GM18907 (cell line): ENCODE measurements at regions not wholly inside any gene's neighbourhood (a gene's known extent, or its start where the extent isn't known, plus 50 kb on each side); places are given as distances from the start of the nearest gene placed in this dataset.
A peak's percentile ranks its signal among the peaks of the same experiment; 100 is the strongest.
"Not testable (repeated sequence)": the region's sequence is repeated elsewhere in the genome, so short reads cannot be mapped to it uniquely, and the experiment has no call there.

Experiments
- ATAC-seq: cut with Tn5 transposase; IDR thresholded peaks from one replicate; pipeline ENCODE4 v1.9.1; 2021; ENCODE audit warnings: mild to moderate bottlenecking, moderate library complexity; ENCODE audit not compliant: unreplicated experiment

DNA sequence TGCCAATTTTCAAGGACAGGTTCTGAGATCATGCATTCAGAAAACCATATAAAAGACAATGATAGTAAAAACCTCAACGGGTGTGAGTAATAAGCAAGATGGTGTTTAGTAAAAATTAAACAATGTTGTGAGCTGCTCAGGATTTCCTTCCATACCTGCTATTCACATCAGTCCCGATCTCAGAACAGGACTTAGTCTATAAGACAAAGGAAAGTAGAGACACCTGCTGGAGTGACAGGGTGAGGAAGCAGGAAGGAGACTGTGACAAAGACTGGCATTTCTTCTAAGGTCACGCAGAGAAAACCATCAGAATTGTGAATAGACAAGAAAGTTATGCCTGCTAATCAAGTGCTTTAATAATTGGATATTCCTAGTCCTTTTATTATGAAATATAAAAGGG is 648.0 kb downstream of the DACH1 start:
- no peak for ATAC-seq

DNA sequence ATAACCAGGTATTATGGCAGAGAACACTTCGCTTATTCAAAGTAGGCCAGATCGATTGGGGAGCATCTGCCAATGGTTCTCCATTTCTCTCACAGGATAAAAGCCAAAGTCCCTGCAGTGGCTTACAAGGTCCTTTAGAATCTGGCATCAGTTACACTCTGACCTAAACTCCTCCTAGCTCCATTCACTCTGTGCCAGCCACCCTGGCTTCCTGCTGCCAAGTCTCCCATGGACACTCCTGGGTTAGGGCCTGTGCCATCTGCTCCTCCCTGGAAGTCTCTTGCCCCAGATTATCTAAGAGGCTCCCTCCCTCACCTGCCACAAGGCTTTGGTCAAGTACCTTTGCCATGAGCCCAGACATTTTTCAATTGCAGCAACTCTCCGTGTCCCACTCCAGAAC is 649.2 kb downstream of the DACH1 start:
- no peak for ATAC-seq

DNA sequence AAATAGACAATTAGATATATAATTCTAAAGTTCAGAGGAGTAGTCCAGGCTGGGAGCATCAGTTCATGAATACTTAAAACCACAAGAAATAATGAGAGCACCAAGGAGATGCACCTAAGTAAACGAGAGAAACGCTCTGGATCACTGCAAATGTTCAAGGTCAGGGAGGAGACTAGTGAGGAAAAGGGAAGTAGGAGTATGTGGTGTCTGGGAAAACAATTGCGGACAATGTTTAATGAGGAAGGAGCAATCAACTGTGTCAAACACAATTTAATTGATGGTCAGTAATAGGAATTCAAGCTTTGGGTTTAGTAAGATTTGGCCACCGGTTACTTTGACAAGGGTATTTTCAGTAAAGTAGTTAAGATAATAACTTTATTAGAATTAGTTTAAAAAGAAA is 652.2 kb downstream of the DACH1 start:
- no peak for ATAC-seq

DNA sequence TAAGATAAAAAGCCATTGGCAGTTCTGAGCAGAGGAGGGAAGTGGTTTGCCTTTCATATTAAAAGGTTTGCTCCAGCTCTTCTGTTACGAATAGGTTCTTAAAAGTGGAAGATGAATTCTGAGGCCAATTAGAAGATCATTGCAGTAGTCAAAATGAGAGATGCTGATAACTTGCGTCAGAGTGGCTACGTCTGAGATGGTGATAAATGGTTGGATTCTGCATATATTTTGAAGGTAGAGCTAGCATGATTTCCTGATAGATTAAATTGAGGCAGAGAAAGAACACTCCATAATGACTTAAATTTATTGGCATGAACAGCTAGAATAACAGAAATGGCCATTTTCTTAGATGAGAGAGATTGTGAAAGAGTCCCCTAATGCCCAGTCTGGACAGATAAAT is 652.6 kb downstream of the DACH1 start:
- ATAC-seq: no peak

DNA sequence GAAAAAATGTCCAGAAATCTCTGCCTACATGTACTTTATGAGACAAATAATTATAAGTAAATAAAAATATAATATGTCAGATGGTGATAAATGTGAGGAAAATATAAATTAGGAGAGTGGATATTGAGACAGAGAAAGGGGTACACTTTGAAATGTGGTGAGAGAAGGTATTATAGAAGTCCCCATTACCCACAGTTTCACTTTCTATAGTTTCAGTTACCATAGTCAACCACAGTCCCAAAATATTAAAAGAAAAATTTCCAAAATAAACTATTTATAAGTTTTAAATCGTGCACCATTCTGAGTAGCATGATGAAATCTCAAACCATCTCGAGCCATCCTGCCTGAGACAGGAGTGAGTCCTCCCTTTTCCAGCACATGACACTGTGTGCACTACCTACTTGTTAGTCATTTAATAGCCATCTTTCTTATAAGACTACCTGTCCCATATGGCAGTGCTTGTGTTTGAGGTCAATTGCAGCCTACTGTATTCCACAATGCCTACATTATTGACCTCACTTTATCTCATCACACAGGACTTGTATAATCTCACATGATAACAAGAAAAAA is 653.7 kb downstream of the DACH1 start:
- peak; percentile 65 for ATAC-seq

DNA sequence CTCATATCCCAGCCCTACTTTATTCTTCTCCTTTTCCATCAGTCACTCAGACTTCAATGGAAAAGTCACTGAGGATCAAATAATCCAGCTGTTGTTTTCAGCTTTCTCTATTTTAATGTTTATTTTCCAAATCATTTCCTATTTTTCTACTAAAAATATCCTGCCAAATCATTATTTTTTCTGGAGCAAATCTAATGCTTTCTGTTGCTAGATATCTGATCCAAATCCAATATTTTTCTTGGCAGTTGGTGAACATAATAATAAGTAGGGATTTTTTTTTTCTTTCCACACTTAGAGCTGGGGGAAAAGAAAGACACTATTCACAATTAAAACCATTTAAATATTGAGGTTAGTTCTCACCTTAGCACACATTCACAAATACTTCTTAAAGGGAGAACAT is 656.1 kb downstream of the DACH1 start:
- no peak for ATAC-seq

DNA sequence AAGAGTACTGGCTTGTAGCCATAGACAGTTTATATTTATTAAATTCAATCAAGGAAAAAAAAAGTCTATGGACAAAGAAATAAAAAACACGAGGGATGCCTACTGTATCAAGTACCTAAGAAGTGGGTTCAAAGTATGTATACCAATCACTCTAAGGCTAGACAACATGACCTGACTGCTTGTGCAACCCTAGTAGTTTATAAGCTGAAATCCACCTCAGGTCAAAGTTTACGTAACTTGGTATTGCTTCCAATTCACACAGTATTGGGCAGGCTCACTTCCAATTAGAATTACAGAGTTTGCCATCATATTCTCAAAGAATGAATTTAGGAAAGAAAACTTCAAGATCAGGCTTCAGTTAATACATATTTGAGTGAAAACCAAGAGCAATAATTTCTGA is 657.8 kb downstream of the DACH1 start:
- ATAC-seq: no peak

DNA sequence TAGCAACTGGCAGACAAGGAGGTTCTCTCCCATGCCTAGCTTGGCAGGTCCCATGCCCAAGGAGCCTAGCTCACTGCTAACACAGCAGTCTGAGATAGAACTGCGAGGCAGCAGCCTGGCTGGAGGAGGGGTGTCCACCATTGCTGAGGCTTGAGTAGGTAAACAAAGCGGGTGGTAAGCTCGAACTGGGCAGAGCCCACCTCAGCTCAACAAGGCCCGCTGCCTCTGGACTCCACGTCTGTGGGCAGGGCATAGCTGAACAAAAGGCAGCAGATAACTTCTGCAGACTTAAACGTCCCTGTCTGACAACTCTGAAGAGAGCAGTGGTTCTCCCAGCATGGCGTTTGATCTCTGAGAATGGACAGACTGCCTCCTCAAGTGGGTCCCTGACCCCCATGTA is 682.4 kb downstream of the DACH1 start:
- ATAC-seq: not testable (repeated sequence)

DNA sequence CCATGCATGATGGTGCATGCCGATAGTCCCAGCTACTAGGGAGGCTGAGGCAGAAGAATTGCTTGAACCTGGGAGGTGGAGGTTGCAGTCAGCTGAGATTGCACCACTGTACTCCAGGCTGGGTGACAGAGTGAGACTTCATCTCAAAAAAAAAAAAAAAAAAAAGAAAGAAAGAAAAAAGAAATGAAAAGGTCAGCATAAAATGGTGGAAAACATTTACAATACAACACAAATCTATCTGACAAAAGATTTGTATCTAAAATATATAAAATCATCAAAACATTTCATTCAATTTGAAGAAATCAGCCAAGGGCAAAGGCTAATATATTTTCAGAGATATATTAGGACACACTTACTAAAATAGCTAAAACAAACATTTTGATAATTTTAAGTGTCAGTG is 683.7 kb downstream of the DACH1 start:
- ATAC-seq: not testable (repeated sequence)

DNA sequence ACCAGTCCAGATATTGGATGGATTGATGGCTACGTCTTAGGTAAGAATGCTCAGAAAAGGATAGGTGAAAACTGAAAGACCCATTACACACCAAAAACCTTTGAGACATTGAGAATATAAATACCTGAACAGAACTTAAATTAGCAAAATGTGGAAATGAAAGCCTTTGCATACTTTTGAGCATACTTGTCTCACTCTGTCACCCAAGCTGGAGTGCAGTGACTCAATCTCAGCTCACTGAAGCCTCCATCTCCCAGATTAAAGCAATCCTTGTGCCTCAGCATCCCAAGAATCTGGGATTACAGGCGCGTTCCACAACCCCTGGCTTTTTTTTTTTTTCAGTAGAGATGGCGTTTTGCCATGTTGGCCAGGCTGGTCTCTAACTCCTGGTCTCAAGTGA is 695.3 kb downstream of the DACH1 start:
- no peak for ATAC-seq

DNA sequence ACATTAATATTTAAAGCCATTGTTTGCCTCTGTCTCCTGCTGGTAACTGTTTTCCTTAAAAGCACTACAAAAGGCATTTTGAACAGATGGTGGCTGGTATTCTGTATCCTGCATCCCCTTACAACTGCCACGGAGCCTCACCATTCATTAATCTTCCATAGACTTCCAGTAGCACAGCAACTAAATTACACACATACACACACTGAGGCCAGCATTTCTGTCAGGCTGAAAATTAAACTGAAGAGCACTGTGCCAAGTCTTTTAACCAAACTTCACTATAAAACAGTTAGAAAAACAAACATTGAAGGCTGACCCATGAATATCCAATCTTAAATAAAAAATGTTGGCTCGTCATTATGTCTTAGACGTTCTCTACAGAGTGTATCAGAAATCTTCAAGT is 697.8 kb downstream of the DACH1 start:
- ATAC-seq: no peak

DNA sequence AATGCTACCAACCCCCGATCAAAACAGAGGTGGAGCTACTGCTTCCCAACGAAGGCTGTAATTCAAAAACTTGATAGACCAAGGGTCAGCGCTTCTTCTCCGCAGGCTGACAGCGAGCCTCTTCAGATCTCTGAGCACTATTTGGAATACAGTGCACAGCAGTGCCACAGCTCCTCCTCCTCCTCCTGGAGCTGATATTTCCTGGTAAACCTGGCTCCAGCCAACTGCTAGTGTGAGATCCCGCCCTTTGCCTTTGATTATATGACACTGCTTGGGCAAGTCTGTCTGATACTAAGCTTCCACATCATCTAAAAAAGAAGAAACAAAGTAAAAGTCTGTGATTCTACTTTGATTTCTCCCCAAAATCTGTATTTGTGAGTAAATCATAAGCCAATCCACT is 710.5 kb downstream of the DACH1 start:
- no peak for ATAC-seq

DNA sequence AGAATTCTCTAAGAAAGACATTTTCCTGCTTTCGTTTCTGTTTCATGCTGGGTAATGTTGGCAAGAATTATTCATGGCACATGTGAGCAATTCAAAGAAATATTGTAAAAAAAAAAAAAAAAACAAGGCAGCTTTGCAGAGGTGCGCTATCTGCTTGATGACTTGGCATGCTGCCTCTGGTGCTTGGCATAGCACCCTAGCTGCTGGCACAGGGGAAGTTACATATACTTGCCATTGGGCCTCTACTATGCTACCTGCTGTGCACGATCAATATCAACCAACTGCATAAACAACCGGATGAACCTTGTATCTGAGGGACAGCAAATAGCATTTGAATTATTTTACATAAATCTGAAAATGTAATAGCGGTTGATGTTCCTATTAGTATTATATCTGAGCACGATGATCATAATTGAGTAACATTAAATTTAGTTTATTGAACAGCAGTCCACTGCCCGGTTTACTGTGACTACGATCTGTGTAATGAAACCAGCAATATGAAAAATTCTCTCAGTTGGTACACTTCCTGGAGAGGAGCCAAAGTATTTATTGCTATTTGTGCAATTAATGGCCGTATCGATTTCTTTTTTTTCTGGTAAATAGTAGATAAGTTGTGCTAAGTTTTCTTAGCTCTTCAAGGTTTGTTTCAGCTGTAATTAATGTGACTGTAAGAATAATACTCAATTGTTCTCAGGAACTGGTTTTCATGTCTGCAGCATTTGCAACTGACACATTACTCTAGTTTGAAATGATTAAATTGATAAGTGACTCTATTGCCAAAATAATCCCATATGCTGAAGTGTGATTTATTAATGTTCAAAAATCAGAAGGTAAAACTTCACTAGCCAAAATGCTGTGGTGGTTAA is 717.3 kb downstream of the DACH1 start:
- no peak for ATAC-seq

DNA sequence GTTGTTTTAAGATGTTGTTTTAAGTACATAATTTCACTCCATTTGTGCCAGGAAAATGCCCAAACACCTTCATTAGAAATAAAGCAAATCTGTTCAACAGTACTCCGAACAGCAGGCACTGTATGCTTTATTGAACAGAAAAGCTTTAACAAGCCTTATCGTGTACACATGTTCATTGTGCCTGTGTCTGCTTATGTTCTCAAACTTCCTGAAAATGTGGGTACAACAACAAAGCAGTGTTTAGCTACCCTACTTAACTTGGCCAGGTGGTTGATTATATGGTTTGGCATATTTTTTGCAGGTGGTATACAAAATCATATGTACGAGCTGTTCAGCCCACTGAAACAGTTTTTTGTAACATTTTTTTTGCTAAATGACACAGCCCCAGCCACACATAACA is 718.0 kb downstream of the DACH1 start:
- no peak for ATAC-seq

DNA sequence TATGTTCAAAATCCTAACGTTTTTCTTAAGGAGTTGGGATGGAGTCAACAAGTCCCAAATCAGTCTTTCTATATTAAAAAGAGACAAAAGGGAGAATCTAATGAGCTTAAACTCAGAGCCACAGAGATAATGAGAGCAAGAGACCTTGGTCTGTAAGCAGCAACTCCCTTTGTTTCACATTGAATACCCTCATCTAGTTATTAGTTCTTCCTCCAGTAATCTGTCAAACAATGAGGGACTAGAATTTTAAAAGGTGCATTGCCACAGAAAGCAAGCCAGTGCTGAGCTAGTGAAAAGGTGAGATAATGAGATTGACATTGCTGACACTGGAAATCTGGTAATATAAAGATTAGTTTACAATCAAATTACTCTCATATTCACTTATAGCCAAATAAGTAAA is 718.6 kb downstream of the DACH1 start:
- no peak for ATAC-seq

DNA sequence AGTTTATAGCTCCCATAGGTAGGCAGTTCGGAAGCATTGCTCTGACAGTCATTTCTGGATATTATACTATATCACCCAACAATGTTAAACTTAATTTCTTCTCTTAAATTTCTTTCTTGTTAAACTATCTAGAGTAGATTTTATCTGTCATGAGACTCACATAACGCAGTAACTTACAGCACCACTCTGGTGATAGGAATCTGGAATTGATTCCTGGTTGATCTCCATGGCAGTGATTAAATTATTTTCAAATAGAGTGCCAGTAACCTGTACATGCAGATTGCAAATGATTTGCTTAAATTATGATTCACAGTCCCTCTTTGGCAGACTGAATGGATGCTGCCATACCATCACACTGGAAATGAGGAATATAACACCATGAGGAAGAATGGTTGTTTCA is 722.1 kb downstream of the DACH1 start:
- ATAC-seq: no peak

DNA sequence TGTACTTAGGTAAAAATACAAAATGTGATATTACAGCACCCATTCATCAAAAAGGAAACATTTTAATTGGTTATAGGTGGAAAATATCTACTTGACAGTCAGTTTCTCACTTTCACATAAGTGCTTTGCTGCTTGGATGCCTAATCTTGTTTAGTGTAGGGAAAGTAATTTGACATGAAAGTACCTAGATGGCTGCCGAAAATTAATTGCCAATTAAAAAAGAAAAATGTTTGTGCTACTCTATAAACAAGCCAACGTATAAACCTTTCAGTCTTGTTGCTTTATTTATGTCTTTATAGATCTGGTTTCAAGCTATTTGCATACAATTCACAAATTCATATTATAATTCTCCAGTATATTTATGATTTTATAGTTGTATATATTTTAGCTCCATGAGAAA is 729.9 kb downstream of the DACH1 start:
- no peak for ATAC-seq

DNA sequence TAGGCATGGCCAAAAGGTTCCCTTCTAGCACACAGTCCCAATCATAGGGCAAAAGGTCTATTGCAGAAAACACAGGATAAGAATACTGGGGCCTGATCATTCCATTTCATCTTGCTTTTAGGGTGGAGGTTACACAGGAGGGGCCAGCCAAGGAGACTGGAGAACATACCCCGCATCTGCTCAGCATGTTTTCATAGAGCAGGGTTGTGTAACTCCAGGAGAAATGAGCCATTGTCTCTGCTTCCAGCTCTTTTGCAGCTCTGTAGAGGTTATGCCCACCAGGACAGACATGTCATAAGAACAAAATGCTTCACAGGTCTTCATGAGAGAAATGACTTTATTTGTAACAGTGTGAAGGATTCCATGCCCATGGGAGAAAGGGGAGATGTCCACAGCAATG is 742.8 kb downstream of the DACH1 start:
- no peak for ATAC-seq

DNA sequence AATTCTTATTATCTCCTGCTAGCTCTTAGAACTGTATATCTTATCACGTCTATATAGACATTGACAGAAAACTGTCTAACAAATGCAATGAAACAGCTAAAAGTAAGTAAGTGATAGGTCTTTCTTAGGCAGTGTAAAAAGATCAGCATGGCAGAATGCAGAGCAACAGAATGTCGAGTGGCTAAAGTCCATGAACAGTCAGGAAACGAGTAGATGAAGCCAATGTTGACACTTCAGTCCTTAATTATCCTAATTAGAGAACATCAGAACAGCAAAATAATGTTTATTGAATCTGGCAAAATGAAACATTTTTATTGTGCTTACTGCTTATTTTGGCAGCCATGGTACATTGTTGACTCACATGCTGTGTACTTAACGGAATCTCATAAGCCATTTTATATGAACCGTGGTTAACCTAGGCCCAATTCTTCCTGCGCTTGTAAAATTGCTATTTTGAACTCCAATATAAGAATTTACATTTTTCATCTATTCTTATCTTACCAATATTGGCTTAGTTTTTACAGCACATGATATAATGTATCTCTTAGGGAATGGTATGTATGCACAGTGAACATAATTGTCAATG is 748.1 kb downstream of the DACH1 start:
- ATAC-seq: no peak

DNA sequence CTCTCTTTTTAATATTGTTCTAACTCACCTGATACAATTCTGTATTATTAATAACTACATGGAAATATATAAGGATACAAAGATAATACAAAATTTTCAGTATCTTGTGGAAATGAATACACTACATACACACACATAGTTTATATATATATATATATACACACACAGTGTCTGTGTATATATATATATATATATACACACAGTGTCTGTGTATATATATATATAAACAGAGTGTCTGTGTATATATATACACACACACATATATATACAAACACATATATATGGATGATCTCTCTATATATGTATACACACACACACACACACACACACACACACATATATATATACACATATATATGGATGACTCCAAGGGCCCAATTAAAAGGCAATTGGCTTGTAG is 749.1 kb downstream of the DACH1 start:
- ATAC-seq: no peak

DNA sequence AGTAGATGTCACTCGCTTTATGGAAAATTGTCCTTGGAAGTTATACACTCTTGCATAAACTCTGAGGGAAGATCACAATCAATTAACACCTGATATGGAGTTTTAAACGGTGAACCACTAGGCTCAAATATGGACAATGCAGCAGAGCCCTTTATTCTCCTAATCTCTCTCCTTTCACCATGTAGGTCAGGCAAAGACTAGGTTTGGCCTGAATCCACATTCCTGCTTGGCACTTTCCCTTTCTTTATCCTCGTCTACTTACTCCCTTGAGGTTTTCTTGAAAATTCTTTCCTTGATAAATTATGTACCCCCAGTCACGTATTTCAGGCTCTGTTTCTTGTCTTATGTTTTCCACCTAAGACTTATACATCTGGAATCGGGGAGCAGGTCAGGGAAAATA is 751.7 kb downstream of the DACH1 start:
- ATAC-seq: no peak

DNA sequence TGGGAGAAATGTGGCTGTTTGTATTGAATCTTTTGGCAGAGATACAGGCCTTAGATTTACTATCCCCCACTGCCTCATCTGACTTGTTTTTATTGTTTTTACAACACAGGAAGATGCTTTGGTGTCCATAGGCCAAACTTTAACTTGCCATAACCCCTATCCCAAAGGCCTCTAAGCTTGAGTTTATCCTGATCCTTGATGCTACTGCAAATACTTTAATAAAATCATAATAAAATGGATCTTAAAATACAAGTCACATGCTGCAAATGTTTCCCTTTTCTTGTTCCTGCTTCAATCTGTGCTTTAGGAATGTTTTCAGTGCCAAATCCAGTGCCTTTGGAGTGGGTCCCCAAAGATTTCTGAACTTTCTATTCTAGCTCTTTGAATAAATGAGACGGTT is 770.6 kb downstream of the DACH1 start:
- no peak for ATAC-seq
